PFSK-1 (cell line): ENCODE measurements at regions not wholly inside any gene's neighbourhood (a gene's known extent, or its start where the extent isn't known, plus 50 kb on each side); places are given as distances from the start of the nearest gene placed in this dataset.

Source experiments
- POLR2AphosphoS5 ChIP-seq: IDR thresholded peaks from 2 replicates; pipeline ENCODE4 v1.6.1; 2012; ENCODE audit warnings: low read depth, mild to moderate bottlenecking, control low read depth, low read length, moderate library complexity
- TAF1 ChIP-seq: IDR thresholded peaks from 2 replicates; pipeline ENCODE4 v1.6.1; 2012; ENCODE audit warnings: low read length, control low read depth, borderline replicate concordance; ENCODE audit not compliant: insufficient read depth

GRCh38 chr4:123023647-123024046, 101.2 kb upstream of the NUDT6 start:
- TF ChIP-seq TAF1 (no peak), POLR2AphosphoS5 (no peak)
